HepG2 (cell line): ENCODE measurements at regions not wholly inside any gene's neighbourhood (a gene's known extent, or its start where the extent isn't known, plus 50 kb on each side); places are given as distances from the start of the nearest gene placed in this dataset.

ENCODE experiments used
- HOXA7 ChIP-seq: sonication (generic); formaldehyde crosslinking; IDR thresholded peaks from 2 replicates; pipeline ENCODE4 v1.8.1; 2022; ENCODE audit warnings: mild to moderate bottlenecking, missing genetic modification reagents, moderate library complexity
- KLF13 ChIP-seq: sonication (generic); formaldehyde crosslinking; IDR thresholded peaks from 2 replicates; pipeline ENCODE4 v1.4.0; 2020; ENCODE audit warnings: mild to moderate bottlenecking, missing genetic modification reagents
- KMT2A ChIP-seq: sonication (generic); formaldehyde crosslinking; IDR thresholded peaks from 2 replicates; pipeline ENCODE4 v1.4.0; 2020; ENCODE audit warnings: missing genetic modification reagents
- MXD3 ChIP-seq: IDR thresholded peaks from 2 replicates; pipeline ENCODE4 v1.6.1; 2016; ENCODE audit warnings: mild to moderate bottlenecking, missing biosample characterization, missing genetic modification reagents
- POGK ChIP-seq: sonication (generic); formaldehyde crosslinking; conservative IDR thresholded peaks from 2 replicates; pipeline ENCODE4 v1.8.0; 2022; ENCODE audit warnings: mild to moderate bottlenecking, moderate library complexity, missing genetic modification reagents
- PTBP1 ChIP-seq: fragments of 200-400 bp; formaldehyde crosslinking; IDR thresholded peaks from 2 replicates; pipeline ENCODE4 v1.6.1; 2018; ENCODE audit warnings: low read length, low read depth; ENCODE audit not compliant: poor library complexity, severe bottlenecking
- THAP9 ChIP-seq: sonication (generic); formaldehyde crosslinking; IDR thresholded peaks from 2 replicates; pipeline ENCODE4; 2020; ENCODE audit warnings: missing genetic modification reagents, mild to moderate bottlenecking, borderline replicate concordance
- TSC22D2 ChIP-seq: sonication (generic); formaldehyde crosslinking; IDR thresholded peaks from 2 replicates; pipeline ENCODE4 v1.5.1; 2020; ENCODE audit warnings: missing genetic modification reagents, mild to moderate bottlenecking, borderline replicate concordance
- ZNF160 ChIP-seq: sonication (generic); formaldehyde crosslinking; IDR thresholded peaks from 2 replicates; pipeline ENCODE4 v1.8.0; 2022; ENCODE audit warnings: mild to moderate bottlenecking, inconsistent platforms, missing genetic modification reagents
- ZNF407 ChIP-seq: sonication (generic); formaldehyde crosslinking; IDR thresholded peaks from one replicate; pipeline ENCODE4 v1.5.1; 2020; ENCODE audit warnings: mild to moderate bottlenecking, missing genetic modification reagents; ENCODE audit errors: not compliant biosample characterization
- ZNF558 ChIP-seq: sonication (generic); formaldehyde crosslinking; IDR thresholded peaks from 2 replicates; pipeline ENCODE4 v1.9.0; 2022; ENCODE audit warnings: mild to moderate bottlenecking, missing genetic modification reagents, borderline replicate concordance
- ZNF713 ChIP-seq: sonication (generic); formaldehyde crosslinking; IDR thresholded peaks from 2 replicates; pipeline ENCODE4 v1.4.0; 2020; ENCODE audit warnings: mild to moderate bottlenecking, missing genetic modification reagents
- ZNF740 ChIP-seq: sonication (generic); formaldehyde crosslinking; IDR thresholded peaks from 2 replicates; pipeline ENCODE4 v1.4.0; 2020; ENCODE audit warnings: missing genetic modification reagents
- ZNF747 ChIP-seq: sonication (generic); formaldehyde crosslinking; IDR thresholded peaks from 2 replicates; pipeline ENCODE4 v1.8.1; 2023; ENCODE audit warnings: missing genetic modification reagents, mild to moderate bottlenecking, borderline replicate concordance

GRCh38 chr20:59403261-59403961 lies 103.0 kb downstream of the EDN3 start (continued):
- TF ChIP-seq HOXA7 (0 out of 2 replicates have a peak, but pooled peaks have one; percentile 37), ZNF740 (CRISPR knock-in tag) (peak; percentile 98), ZNF558 (CRISPR knock-in tag) (peak; percentile 36; the same call in 1 of the 2 replicates), PTBP1 (peak; percentile 31), MXD3 (CRISPR knock-in tag) (peak; percentile 50; the same call in 1 of the 2 replicates), POGK (CRISPR knock-in tag) (0 out of 2 replicates have a peak, but pooled peaks have one; percentile 48), ZNF713 (CRISPR knock-in tag) (0 out of 2 replicates have a peak, but pooled peaks have one; percentile 54), ZNF160 (no peak), ZNF747 (CRISPR knock-in tag) (peak; percentile 30; the same call in 1 of the 2 replicates), THAP9 (CRISPR knock-in tag) (0 out of 2 replicates have a peak, but pooled peaks have one; percentile 41), KLF13 (CRISPR knock-in tag) (peak; percentile 25; the same call in 1 of the 2 replicates), TSC22D2 (0 out of 2 replicates have a peak, but pooled peaks have one; percentile 76), KMT2A (0 out of 2 replicates have a peak, but pooled peaks have one; percentile 35), ZNF407 (CRISPR knock-in tag) (peak; percentile 68)
